Activated gamma-delta T cell treated with anti-CD3 and anti-CD28 coated beads, Interleukin-2, amount 50 U/mL, for 16 hours (primary cell): ENCODE measurements at regions not wholly inside any gene's neighbourhood (a gene's known extent, or its start where the extent isn't known, plus 50 kb on each side); places are given as distances from the start of the nearest gene placed in this dataset.

Source experiments
- DNase-seq: peaks from one replicate; pipeline ENCODE4 v3.0.0-alpha.2; 2020; ENCODE audit warnings: low read depth

GRCh38 chr6:6892744-6893583 lies 214.8 kb upstream of the RREB1 start:
- DNase-seq = no peak

- DNase-seq = no peak
Measured at GRCh38 chr6:6893701-6894100, 214.1 kb upstream of the RREB1 start.

- DNase-seq = no peak
Measured at GRCh38 chr6:6895929-6896328, 211.8 kb upstream of the RREB1 start.

- no peak for DNase-seq
Measured at GRCh38 chr6:6897140-6897539, 210.6 kb upstream of the RREB1 start.

GRCh38 chr6:6900569-6901204 lies 207.1 kb upstream of the RREB1 start:
- no peak for DNase-seq

- DNase-seq = no peak
Measured at GRCh38 chr6:6901205-6901719, 206.5 kb upstream of the RREB1 start.

GRCh38 chr6:6901945-6902344 lies 205.8 kb upstream of the RREB1 start:
- no peak for DNase-seq

- DNase-seq = no peak
Measured at GRCh38 chr6:6905961-6906518, 201.7 kb upstream of the RREB1 start.

GRCh38 chr6:6906570-6907213 lies 201.1 kb upstream of the RREB1 start:
- no peak for DNase-seq

GRCh38 chr6:6907286-6907685 lies 200.5 kb upstream of the RREB1 start:
- DNase-seq = no peak

GRCh38 chr6:6908121-6908520 lies 199.6 kb upstream of the RREB1 start:
- no peak for DNase-seq

- DNase-seq = no peak
Measured at GRCh38 chr6:6909111-6909510, 198.7 kb upstream of the RREB1 start.

GRCh38 chr6:6910734-6911295 lies 196.9 kb upstream of the RREB1 start:
- DNase-seq = no peak

- DNase-seq = no peak
Measured at GRCh38 chr6:6911391-6911790, 196.4 kb upstream of the RREB1 start.

- DNase-seq = no peak
Measured at GRCh38 chr6:6912817-6913744, 194.7 kb upstream of the RREB1 start.

- DNase-seq = no peak
Measured at GRCh38 chr6:6915219-6915618, 192.5 kb upstream of the RREB1 start.

- no peak for DNase-seq
Measured at GRCh38 chr6:6915813-6916547, 191.8 kb upstream of the RREB1 start.

- no peak for DNase-seq
Measured at GRCh38 chr6:6916598-6916997, 191.2 kb upstream of the RREB1 start.

GRCh38 chr6:6918216-6918983 lies 189.4 kb upstream of the RREB1 start:
- DNase-seq = peak; percentile 54

GRCh38 chr6:6919173-6919572 lies 188.6 kb upstream of the RREB1 start:
- DNase-seq = no peak
